Retinal pigment epithelial cell (primary cell): ENCODE measurements at regions not wholly inside any gene's neighbourhood (a gene's known extent, or its start where the extent isn't known, plus 50 kb on each side); places are given as distances from the start of the nearest gene placed in this dataset.

ENCODE experiments used
- DNase-seq: peaks from one replicate; pipeline ENCODE4 v3.0.0-alpha.2; 2010; ENCODE audit warnings: low read depth
- H3K4me3 ChIP-seq: 2 replicates; pipeline ENCODE4 v1.5.1; 2011; ENCODE audit warnings: mild to moderate bottlenecking, low read length, control low read depth, moderate library complexity
- CTCF ChIP-seq: conservative IDR thresholded peaks from 2 replicates; pipeline ENCODE4 v1.5.1; 2011; ENCODE audit warnings: low read depth, low read length, control low read depth, inconsistent platforms

- TF ChIP-seq CTCF, result no peak
- no peak for DNase-seq
- H3K4me3 ChIP-seq, result no peak overlapping the region
These were observed 206.7 kb upstream of the TBC1D5 start for GRCh38 chr3:17949101-17949500.

- H3K4me3 ChIP-seq, result no peak overlapping the region
- no peak for TF ChIP-seq CTCF
- DNase-seq, result no peak
These were observed 205.4 kb upstream of the TBC1D5 start for GRCh38 chr3:17947833-17948232.

- DNase-seq, result no peak
- TF ChIP-seq CTCF, result no peak
These were observed 204.2 kb upstream of the TBC1D5 start for GRCh38 chr3:17946619-17947018.

GRCh38 chr3:17945799-17946399, 203.5 kb upstream of the TBC1D5 start:
- TF ChIP-seq CTCF, result no peak
- DNase-seq, result no peak
- H3K4me3 ChIP-seq, result no peak overlapping the region

More at GRCh38 chr3:17946619-17947018, 204.2 kb upstream of the TBC1D5 start:
- H3K4me3 ChIP-seq, result no peak overlapping the region

- TF ChIP-seq CTCF, result no peak
- no peak overlapping the region for H3K4me3 ChIP-seq
- DNase-seq, result no peak
These were observed 202.8 kb upstream of the TBC1D5 start for GRCh38 chr3:17945018-17945798.

GRCh38 chr3:17942856-17943255, 200.4 kb upstream of the TBC1D5 start:
- peak; percentile 65 for DNase-seq
- no peak for TF ChIP-seq CTCF
- no peak overlapping the region for H3K4me3 ChIP-seq

- H3K4me3 ChIP-seq, result no peak overlapping the region
- DNase-seq, result no peak
- no peak for TF ChIP-seq CTCF
These were observed 199.3 kb upstream of the TBC1D5 start for GRCh38 chr3:17941766-17942165.
